ENCODE measurements at regions not wholly inside any gene's neighbourhood (a gene's known extent, or its start where the extent isn't known, plus 50 kb on each side); places are given as distances from the start of the nearest gene placed in this dataset.

- intact Hi-C loops (cut with DNase I) = no loop called here
- no peak for TF ChIP-seq CTCF (IDR thresholded peaks at IDR 0.05)
- no peak for TF ChIP-seq POLR2A (IDR thresholded peaks at IDR 0.05)
- no peak for TF ChIP-seq POLR2AphosphoS5 (IDR thresholded peaks at IDR 0.05; ENCODE audit: insufficient read depth in 1 of 2, low read depth in 1 of 2)
These were observed 94.6 kb downstream of the DACT1 start for GRCh38 chr14:58732387-58732786.

GRCh38 chr14:58733451-58734208 lies 95.9 kb downstream of the DACT1 start:
- DNase-seq (ENCODE audit: extremely low spot score in 2 of 2) = no peak
- no peak overlapping the region for H3K4me3 ChIP-seq
- H3K36me3 ChIP-seq = no peaks in the 10 kb centered on the region
- TF ChIP-seq CTCF (IDR thresholded peaks at IDR 0.05) (no peak), POLR2A (IDR thresholded peaks at IDR 0.05) (no peak)
- intact Hi-C loops (cut with DNase I) = no loop called here
- H3K27ac ChIP-seq = no peak overlapping the region
- no peaks in the 10 kb centered on the region for H3K27me3 ChIP-seq
- H3K9me3 ChIP-seq = no peaks in the 10 kb centered on the region
- H3K4me1 ChIP-seq = no peaks in the 10 kb centered on the region

More at GRCh38 chr14:58732387-58732786, 94.6 kb downstream of the DACT1 start:
- no peak for DNase-seq (ENCODE audit: extremely low spot score in 2 of 2)
- H3K27ac ChIP-seq = no peak overlapping the region
- H3K4me1 ChIP-seq = no peaks in the 10 kb centered on the region
- H3K4me3 ChIP-seq = no peak overlapping the region
- no peaks in the 10 kb centered on the region for H3K9me3 ChIP-seq
- H3K27me3 ChIP-seq = no peaks in the 10 kb centered on the region
- H3K36me3 ChIP-seq = no peaks in the 10 kb centered on the region

GRCh38 chr14:58735596-58735995 lies 97.8 kb downstream of the DACT1 start:
- intact Hi-C loops (cut with DNase I) = no loop called here
- no peak overlapping the region for H3K27ac ChIP-seq
- no peak for DNase-seq (ENCODE audit: extremely low spot score in 2 of 2)

GRCh38 chr14:58736606-58737005 lies 98.8 kb downstream of the DACT1 start:
- intact Hi-C loops (cut with DNase I) = no loop called here
- no peaks in the 10 kb centered on the region for H3K9me3 ChIP-seq
- no peak overlapping the region for H3K27ac ChIP-seq
- no peak for DNase-seq (ENCODE audit: extremely low spot score in 2 of 2)
- H3K4me3 ChIP-seq = no peak overlapping the region
- H3K36me3 ChIP-seq = no peaks in the 10 kb centered on the region
- H3K4me1 ChIP-seq = no peaks in the 10 kb centered on the region
- no peak for TF ChIP-seq POLR2A (IDR thresholded peaks at IDR 0.05)
- no peak for TF ChIP-seq POLR2AphosphoS5 (IDR thresholded peaks at IDR 0.05; ENCODE audit: insufficient read depth in 1 of 2, low read depth in 1 of 2)
- TF ChIP-seq CTCF (IDR thresholded peaks at IDR 0.05) = no peak
- no peaks in the 10 kb centered on the region for H3K27me3 ChIP-seq

More at GRCh38 chr14:58735596-58735995, 97.8 kb downstream of the DACT1 start:
- H3K9me3 ChIP-seq = no peaks in the 10 kb centered on the region
- no peaks in the 10 kb centered on the region for H3K27me3 ChIP-seq
- no peak overlapping the region for H3K4me3 ChIP-seq
- H3K36me3 ChIP-seq = no peaks in the 10 kb centered on the region
- H3K4me1 ChIP-seq = no peaks in the 10 kb centered on the region
- TF ChIP-seq POLR2A (IDR thresholded peaks at IDR 0.05) = no peak
- no peak for TF ChIP-seq POLR2AphosphoS5 (IDR thresholded peaks at IDR 0.05; ENCODE audit: insufficient read depth in 1 of 2, low read depth in 1 of 2)
- no peak for TF ChIP-seq CTCF (IDR thresholded peaks at IDR 0.05)

- Histone ChIP-seq H3K27me3 (no peaks in the 10 kb centered on the region), H3K9me3 (no peaks in the 10 kb centered on the region), H3K4me1 (no peaks in the 10 kb centered on the region), H3K4me3 (no peak overlapping the region), H3K27ac (no peak overlapping the region), H3K36me3 (no peaks in the 10 kb centered on the region)
- intact Hi-C loops (cut with DNase I) = no loop called here
- DNase-seq (ENCODE audit: extremely low spot score in 2 of 2) = no peak
- TF ChIP-seq CTCF (IDR thresholded peaks at IDR 0.05) = no peak
- TF ChIP-seq POLR2AphosphoS5 (IDR thresholded peaks at IDR 0.05; ENCODE audit: insufficient read depth in 1 of 2, low read depth in 1 of 2) = no peak
- no peak for TF ChIP-seq POLR2A (IDR thresholded peaks at IDR 0.05)
These were observed 99.7 kb downstream of the DACT1 start for GRCh38 chr14:58737511-58737910.

Data from vagina (tissue), 2 donors.